ENCODE measurements at regions not wholly inside any gene's neighbourhood (a gene's known extent, or its start where the extent isn't known, plus 50 kb on each side); places are given as distances from the start of the nearest gene placed in this dataset.

GRCh38 chr11:64438986-64439771, 80.2 kb downstream of the RPS6KA4 start:
- TF ChIP-seq, protein P1, sequence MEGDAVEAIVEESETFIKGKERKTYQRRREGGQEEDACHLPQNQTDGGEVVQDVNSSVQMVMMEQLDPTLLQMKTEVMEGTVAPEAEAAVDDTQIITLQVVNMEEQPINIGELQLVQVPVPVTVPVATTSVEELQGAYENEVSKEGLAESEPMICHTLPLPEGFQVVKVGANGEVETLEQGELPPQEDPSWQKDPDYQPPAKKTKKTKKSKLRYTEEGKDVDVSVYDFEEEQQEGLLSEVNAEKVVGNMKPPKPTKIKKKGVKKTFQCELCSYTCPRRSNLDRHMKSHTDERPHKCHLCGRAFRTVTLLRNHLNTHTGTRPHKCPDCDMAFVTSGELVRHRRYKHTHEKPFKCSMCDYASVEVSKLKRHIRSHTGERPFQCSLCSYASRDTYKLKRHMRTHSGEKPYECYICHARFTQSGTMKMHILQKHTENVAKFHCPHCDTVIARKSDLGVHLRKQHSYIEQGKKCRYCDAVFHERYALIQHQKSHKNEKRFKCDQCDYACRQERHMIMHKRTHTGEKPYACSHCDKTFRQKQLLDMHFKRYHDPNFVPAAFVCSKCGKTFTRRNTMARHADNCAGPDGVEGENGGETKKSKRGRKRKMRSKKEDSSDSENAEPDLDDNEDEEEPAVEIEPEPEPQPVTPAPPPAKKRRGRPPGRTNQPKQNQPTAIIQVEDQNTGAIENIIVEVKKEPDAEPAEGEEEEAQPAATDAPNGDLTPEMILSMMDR (IDR thresholded peaks at IDR 0.05; ENCODE audit: low read depth, low read length), result no peak
- no peak for TF ChIP-seq POLR2A (IDR thresholded peaks at IDR 0.05; ENCODE audit: extremely low read depth, insufficient read length)
